Trophoblast cell (in vitro differentiated cells and primary cell): ENCODE measurements at regions not wholly inside any gene's neighbourhood (a gene's known extent, or its start where the extent isn't known, plus 50 kb on each side); places are given as distances from the start of the nearest gene placed in this dataset.

Source experiments
- DNase-seq, 2 donors: peaks; one replicate each; pipeline ENCODE4 v3.0.0-alpha.2; 2016
- H2AFZ ChIP-seq: 2 replicates; pipeline ENCODE4 v1.6.1; 2013; ENCODE audit warnings: low read length, moderate library complexity, mild to moderate bottlenecking; ENCODE audit not compliant: insufficient read depth, poor library complexity
- H2AK5ac ChIP-seq: 2 replicates; pipeline ENCODE4 v1.6.1; 2013; ENCODE audit warnings: mild to moderate bottlenecking, low read length
- H2BK120ac ChIP-seq: 2 replicates; pipeline ENCODE4 v1.6.1; 2013; ENCODE audit warnings: low read length, mild to moderate bottlenecking, moderate library complexity; ENCODE audit not compliant: insufficient read depth, poor library complexity
- H2BK12ac ChIP-seq: 2 replicates; pipeline ENCODE4 v1.6.1; 2013; ENCODE audit warnings: mild to moderate bottlenecking, low read length, moderate library complexity
- H2BK5ac ChIP-seq: 2 replicates; pipeline ENCODE4 v1.6.1; 2013; ENCODE audit warnings: low read length, low read depth, moderate library complexity, mild to moderate bottlenecking; ENCODE audit not compliant: poor library complexity
- H3K14ac ChIP-seq: 2 replicates; pipeline ENCODE4 v1.6.1; 2013; ENCODE audit warnings: mild to moderate bottlenecking, low read length
- H3K18ac ChIP-seq: 2 replicates; pipeline ENCODE4 v1.6.1; 2013; ENCODE audit warnings: mild to moderate bottlenecking, low read length
- H3K23ac ChIP-seq: 2 replicates; pipeline ENCODE4 v1.6.1; 2013; ENCODE audit warnings: low read length
- H3K27ac ChIP-seq: 2 replicates; pipeline ENCODE4 v1.5.1; 2013; ENCODE audit warnings: low read depth, mild to moderate bottlenecking, inconsistent platforms, low read length, moderate library complexity
- H3K27me3 ChIP-seq: 2 replicates; pipeline ENCODE4 v1.6.1; 2013; ENCODE audit warnings: inconsistent platforms, mild to moderate bottlenecking, low read length, moderate library complexity; ENCODE audit not compliant: insufficient read depth
- H3K36me3 ChIP-seq, 2 experiments: 1 replicate in 1 of 2; 2 replicates in 1 of 2; pipeline ENCODE4 v1.6.1; 2013; ENCODE audit warnings: low read length in 2 of 2, mild to moderate bottlenecking in 2 of 2, moderate library complexity in 1 of 2; ENCODE audit not compliant: insufficient read depth in 2 of 2, control insufficient read depth in 1 of 2
- H3K4ac ChIP-seq: 2 replicates; pipeline ENCODE4 v1.6.1; 2013; ENCODE audit warnings: low read depth, mild to moderate bottlenecking, low read length, moderate library complexity
- H3K4me1 ChIP-seq, 2 experiments: 1 replicate in 1 of 2; 2 replicates in 1 of 2; pipeline ENCODE4 v1.6.1; 2013; ENCODE audit warnings: low read length in 2 of 2, mild to moderate bottlenecking in 2 of 2, moderate library complexity in 1 of 2; ENCODE audit not compliant: insufficient read depth in 2 of 2, control insufficient read depth in 1 of 2
- H3K4me2 ChIP-seq: 2 replicates; pipeline ENCODE4 v1.6.1; 2013; ENCODE audit warnings: inconsistent platforms, mild to moderate bottlenecking, low read length, moderate library complexity
- H3K4me3 ChIP-seq: 2 replicates; pipeline ENCODE4 v1.5.1; 2013; ENCODE audit warnings: mild to moderate bottlenecking, low read depth, low read length, inconsistent platforms
- H3K79me1 ChIP-seq: one replicate; pipeline ENCODE4 v1.6.1; 2013; ENCODE audit warnings: low read length
- H3K79me2 ChIP-seq: 2 replicates; pipeline ENCODE4 v1.6.1; 2013; ENCODE audit warnings: low read length, mild to moderate bottlenecking; ENCODE audit not compliant: control insufficient read depth, insufficient read depth, poor library complexity
- H3K9ac ChIP-seq: 2 replicates; pipeline ENCODE4 v1.6.1; 2013; ENCODE audit warnings: mild to moderate bottlenecking, low read length
- H3K9me3 ChIP-seq: 2 replicates; pipeline ENCODE4 v1.6.1; 2013; ENCODE audit warnings: low read depth, mild to moderate bottlenecking, control low read depth, inconsistent platforms, low read length; ENCODE audit not compliant: insufficient read depth
- H4K12ac ChIP-seq: 2 replicates; pipeline ENCODE4 v1.6.1; 2013; ENCODE audit warnings: low read depth, mild to moderate bottlenecking, low read length, moderate library complexity
- H4K8ac ChIP-seq: 2 replicates; pipeline ENCODE4 v1.6.1; 2013; ENCODE audit warnings: low read depth, mild to moderate bottlenecking, low read length, moderate library complexity
- H4K91ac ChIP-seq: one replicate; pipeline ENCODE4 v1.6.1; 2013; ENCODE audit warnings: low read depth, mild to moderate bottlenecking, low read length, moderate library complexity
- WGBS: extraction: QIAGEN DNeasy Blood & Tissue Kit; methylation state at CpG from one replicate; pipeline ENCODE4 v1.1.7; 2013; ENCODE audit warnings: missing lambda C conversion rate; ENCODE audit not compliant: insufficient read length, insufficient coverage; ENCODE audit errors: extremely low coverage; 5-methylcytosine and 5-hydroxymethylcytosine counted together

DNA sequence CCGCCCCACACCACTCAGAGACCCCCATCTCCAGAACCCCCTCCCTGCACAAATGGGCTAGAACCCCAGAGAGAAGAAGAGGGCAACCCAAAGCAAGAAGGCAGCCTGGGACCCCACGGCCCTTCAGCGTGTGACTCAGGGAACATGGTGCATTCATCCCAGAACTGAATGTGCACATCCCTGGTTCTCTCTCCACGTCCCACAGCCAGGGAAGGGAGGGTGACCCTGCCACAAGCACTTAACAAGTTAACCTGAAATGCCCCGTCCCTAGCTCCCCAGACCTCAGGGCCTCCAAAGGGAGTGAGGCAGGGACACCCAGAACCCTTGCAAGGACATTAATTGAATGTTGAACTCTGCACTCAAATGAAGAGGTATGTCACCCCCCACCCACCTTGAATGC, 202.5 kb upstream of the TNRC6C start:
- H3K23ac ChIP-seq: no peak overlapping the region
- H4K8ac ChIP-seq: no peak overlapping the region
- no peak overlapping the region for H3K14ac ChIP-seq
- no peaks in the 10 kb centered on the region for H3K79me1 ChIP-seq
- no peaks in the 10 kb centered on the region for H3K27me3 ChIP-seq
- H3K4ac ChIP-seq: no peak overlapping the region
- H2AK5ac ChIP-seq: no peak overlapping the region
- no peaks in the 10 kb centered on the region for H3K79me2 ChIP-seq
- no peak overlapping the region for H3K4me2 ChIP-seq
- no peak overlapping the region for H4K12ac ChIP-seq
- H3K9ac ChIP-seq: no peak overlapping the region
- no CpG with 5 or more reads among the region's 5 CpGs for WGBS
- H2AFZ ChIP-seq: no peak overlapping the region
- H2BK120ac ChIP-seq: no peak overlapping the region
- no peaks in the 10 kb centered on the region for H3K36me3 ChIP-seq
- H3K4me1 ChIP-seq: no peaks in the 10 kb centered on the region
- no peak overlapping the region for H2BK12ac ChIP-seq
- H3K27ac ChIP-seq: no peak overlapping the region
- DNase-seq: no peak
- H3K9me3 ChIP-seq: peaks cover 8% of the 10 kb centered on the region
- H3K4me3 ChIP-seq: no peak overlapping the region
- H3K18ac ChIP-seq: no peak overlapping the region
- H4K91ac ChIP-seq: no peak overlapping the region
- no peak overlapping the region for H2BK5ac ChIP-seq

DNA sequence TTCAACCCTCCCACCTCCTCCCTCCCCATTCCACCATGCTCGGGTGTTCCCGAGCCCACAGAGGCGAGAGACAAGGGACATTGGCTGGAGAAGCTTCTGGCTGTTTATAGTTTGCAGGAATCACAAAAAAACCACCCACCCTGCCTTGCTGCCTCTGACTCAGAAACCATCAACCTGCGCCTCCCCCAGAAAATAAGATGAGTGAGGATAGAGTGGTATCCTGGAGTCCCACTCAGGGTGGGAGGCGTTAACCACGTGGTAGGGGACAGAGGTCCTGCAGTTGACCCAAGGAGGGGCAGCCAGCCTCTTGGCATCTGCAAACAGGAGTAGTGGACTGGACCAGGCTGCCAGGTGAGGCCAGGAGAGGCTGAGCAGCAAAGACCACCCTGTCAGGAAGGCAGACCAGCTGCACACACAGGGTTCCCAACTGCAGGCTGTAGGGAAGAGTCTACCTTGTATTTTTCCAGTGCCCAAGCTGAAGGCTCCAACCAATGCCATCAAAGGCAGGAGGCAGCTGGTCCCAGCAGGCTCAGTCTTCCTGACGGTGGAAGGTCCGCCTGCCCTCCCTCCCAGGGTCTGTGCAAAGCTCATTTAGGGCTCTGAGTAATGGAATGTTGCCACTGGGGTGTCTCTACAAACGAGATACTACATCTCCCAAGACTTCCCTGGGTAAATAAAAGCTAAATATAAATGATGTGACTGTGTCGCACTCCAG, 201.5 kb upstream of the TNRC6C start:
- Histone ChIP-seq H2BK5ac (no peak overlapping the region), H3K4me1 (no peaks in the 10 kb centered on the region), H4K12ac (no peak overlapping the region), H3K14ac (no peak overlapping the region), H3K23ac (no peak overlapping the region), H4K91ac (no peak overlapping the region), H2BK120ac (no peak overlapping the region), H3K9me3 (peaks cover 8% of the 10 kb centered on the region), H3K27me3 (no peaks in the 10 kb centered on the region), H2BK12ac (no peak overlapping the region), H3K79me2 (no peaks in the 10 kb centered on the region), H3K79me1 (no peaks in the 10 kb centered on the region), H3K4me3 (no peak overlapping the region), H3K18ac (no peak overlapping the region), H3K4ac (no peak overlapping the region), H2AK5ac (no peak overlapping the region), H4K8ac (no peak overlapping the region), H2AFZ (no peak overlapping the region), H3K27ac (no peak overlapping the region), H3K9ac (no peak overlapping the region), H3K36me3 (no peaks in the 10 kb centered on the region), H3K4me2 (no peak overlapping the region)
- DNase-seq: no peak
- WGBS: no CpG with 5 or more reads among the region's 10 CpGs

DNA sequence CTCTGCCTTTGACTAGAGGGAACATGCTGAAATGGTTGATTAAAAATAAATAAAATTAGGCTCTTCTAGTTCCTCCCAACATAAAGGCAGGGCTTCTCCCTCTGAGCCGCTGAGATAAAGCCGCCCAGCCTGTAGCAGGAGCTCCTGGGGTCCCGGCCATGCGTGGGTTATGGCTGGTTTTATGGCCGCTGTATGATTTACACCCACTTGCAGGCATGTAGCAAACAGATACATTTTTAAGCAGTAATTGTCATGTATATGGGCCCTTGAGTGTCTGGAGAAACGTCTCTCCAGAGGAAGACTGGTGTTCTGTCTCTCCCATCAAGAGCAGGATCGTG, 201.0 kb upstream of the TNRC6C start:
- no peak overlapping the region for H3K14ac ChIP-seq
- DNase-seq: no peak
- H3K9ac ChIP-seq: no peak overlapping the region
- H3K4ac ChIP-seq: no peak overlapping the region
- no peak overlapping the region for H2BK120ac ChIP-seq
- WGBS: no CpG with 5 or more reads among the region's 7 CpGs
- H2AFZ ChIP-seq: no peak overlapping the region
- H3K9me3 ChIP-seq: peaks cover 8% of the 10 kb centered on the region
- H2BK5ac ChIP-seq: no peak overlapping the region
- H3K79me2 ChIP-seq: no peaks in the 10 kb centered on the region
- H2BK12ac ChIP-seq: no peak overlapping the region
- no peaks in the 10 kb centered on the region for H3K4me1 ChIP-seq
- H2AK5ac ChIP-seq: no peak overlapping the region
- H3K4me3 ChIP-seq: no peak overlapping the region
- H3K36me3 ChIP-seq: no peaks in the 10 kb centered on the region
- no peak overlapping the region for H3K18ac ChIP-seq
- H3K27ac ChIP-seq: no peak overlapping the region
- H3K4me2 ChIP-seq: no peak overlapping the region
- H3K27me3 ChIP-seq: no peaks in the 10 kb centered on the region
- H3K79me1 ChIP-seq: no peaks in the 10 kb centered on the region
- H4K12ac ChIP-seq: no peak overlapping the region
- H3K23ac ChIP-seq: no peak overlapping the region
- H4K91ac ChIP-seq: no peak overlapping the region
- no peak overlapping the region for H4K8ac ChIP-seq

DNA sequence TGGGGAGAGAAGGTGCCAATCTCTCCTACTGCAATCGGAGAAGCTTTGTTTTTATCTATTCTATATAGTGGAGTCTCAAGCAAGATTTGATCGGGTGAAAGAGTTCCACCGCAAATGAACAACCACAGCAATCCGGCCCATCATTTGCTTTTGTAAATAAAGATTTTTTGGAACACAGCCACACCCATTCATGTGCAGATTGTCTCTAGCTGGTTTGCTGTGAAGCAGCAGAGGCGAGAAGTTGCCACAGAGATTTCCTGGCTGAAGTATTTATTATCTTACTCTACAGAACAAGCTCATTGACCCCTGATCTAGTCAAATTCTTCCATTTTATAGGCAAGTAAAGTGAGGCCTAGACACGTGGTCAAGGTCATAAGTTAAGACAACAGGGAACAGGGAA, 195.5 kb upstream of the TNRC6C start:
- DNase-seq: no peak
- H3K23ac ChIP-seq: no peak overlapping the region
- no peak overlapping the region for H2AFZ ChIP-seq
- no peak overlapping the region for H3K9ac ChIP-seq
- H3K4me1 ChIP-seq: no peaks in the 10 kb centered on the region
- no peak overlapping the region for H3K27ac ChIP-seq
- no peak overlapping the region for H3K14ac ChIP-seq
- no peak overlapping the region for H2BK5ac ChIP-seq
- no peak overlapping the region for H3K4me2 ChIP-seq
- H2BK120ac ChIP-seq: no peak overlapping the region
- no peak overlapping the region for H4K8ac ChIP-seq
- no peak overlapping the region for H2AK5ac ChIP-seq
- H3K4me3 ChIP-seq: no peak overlapping the region
- no peak overlapping the region for H4K12ac ChIP-seq
- H3K79me1 ChIP-seq: no peaks in the 10 kb centered on the region
- no peaks in the 10 kb centered on the region for H3K27me3 ChIP-seq
- H3K4ac ChIP-seq: no peak overlapping the region
- H2BK12ac ChIP-seq: no peak overlapping the region
- no CpG with 5 or more reads among the region's 6 CpGs for WGBS
- H4K91ac ChIP-seq: no peak overlapping the region
- no peaks in the 10 kb centered on the region for H3K79me2 ChIP-seq
- no peaks in the 10 kb centered on the region for H3K36me3 ChIP-seq
- no peak overlapping the region for H3K18ac ChIP-seq
- no peaks in the 10 kb centered on the region for H3K9me3 ChIP-seq
